ENCODE measurements at regions not wholly inside any gene's neighbourhood (a gene's known extent, or its start where the extent isn't known, plus 50 kb on each side); places are given as distances from the start of the nearest gene placed in this dataset.

DNA sequence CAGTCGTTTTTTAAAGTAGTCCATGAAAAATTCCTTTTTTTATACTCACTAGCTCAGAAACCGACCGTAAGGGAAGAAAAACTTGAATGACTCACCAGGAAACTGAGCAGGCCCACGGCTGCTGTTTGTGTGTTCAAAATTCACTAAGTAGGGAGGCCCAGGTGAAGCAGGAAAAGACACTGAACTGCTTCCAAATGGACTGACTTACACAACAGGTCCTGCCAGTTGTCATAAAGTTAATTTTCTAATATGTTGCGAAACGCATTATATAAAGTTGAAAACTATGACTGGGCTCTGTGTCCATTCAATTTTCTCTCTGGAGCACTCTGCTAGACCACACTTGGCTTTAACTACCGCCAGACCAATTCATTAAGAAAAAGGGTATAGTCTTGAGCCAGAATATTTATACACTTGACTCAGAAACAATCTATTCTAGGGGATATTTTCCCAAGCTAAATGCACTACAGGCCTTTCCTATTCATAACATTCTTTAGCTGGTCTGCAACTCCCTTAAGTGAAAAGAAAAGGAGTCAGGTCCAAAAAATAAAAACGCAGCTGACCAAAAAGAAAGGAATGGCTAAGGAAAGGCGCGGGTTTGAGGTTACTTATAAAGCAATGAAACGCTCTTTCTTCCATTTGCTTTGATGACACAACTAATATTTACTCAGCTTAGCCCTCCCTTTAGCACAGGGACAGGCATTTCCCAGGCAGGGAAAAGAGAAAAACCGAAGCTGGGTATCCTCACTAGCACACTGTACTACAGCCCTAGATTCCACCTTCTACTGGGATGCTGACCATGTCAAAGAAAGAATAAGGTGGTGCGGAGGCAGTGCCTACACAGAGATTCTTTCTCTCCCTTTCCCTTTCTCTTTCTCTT, 306.3 kb upstream of the ESRRG start:
- no peak for DNase-seq

DNA sequence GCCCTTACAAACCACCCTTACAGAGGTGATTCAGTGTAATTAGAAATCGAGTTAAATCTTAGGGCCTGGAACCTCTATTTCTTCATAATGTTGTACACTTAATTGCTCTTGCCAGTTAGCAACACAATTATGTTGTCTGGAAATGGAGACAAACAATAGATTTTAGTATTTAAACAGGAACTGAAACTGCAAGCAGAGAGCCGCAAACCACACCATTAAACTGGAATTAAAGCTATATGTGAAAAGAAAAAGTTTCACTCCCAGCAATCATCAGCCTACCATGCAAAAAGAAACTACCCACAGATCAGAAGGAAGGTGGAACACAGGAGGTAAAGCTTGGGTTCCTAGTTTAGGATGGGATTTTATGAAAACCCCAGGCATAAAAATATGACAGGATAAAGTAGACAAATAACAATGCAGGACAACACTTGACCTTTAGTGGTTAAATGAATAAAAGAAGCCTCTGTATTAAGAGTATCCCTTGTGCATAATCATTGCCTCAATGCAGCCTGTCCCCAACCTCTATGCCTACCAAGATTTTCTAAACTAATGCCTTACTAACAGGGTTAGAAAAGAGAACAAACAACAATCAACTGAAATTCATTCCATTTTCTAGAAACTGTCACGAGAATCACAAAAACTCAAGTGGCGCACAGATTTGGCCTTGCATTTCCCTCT, 304.3 kb upstream of the ESRRG start:
- DNase-seq, result no peak

DNA sequence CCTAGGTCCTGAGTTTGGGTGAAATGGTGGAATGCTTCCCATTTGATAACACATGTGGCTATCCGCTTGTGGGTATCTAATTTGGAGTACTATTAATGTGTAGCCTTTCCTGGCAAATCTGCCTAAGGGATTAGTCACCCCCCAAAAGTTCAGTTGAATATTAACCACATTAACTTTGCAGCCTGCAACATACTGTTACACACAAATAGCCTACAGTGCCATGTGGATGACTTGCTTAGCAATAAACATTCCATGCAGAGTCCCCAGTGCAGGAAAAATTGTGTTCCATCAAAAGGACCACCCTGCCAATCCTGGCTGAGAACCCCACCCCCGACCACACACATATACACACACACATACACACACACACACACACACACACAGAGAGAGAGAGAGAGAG, 303.3 kb upstream of the ESRRG start:
- no peak for DNase-seq

DNA sequence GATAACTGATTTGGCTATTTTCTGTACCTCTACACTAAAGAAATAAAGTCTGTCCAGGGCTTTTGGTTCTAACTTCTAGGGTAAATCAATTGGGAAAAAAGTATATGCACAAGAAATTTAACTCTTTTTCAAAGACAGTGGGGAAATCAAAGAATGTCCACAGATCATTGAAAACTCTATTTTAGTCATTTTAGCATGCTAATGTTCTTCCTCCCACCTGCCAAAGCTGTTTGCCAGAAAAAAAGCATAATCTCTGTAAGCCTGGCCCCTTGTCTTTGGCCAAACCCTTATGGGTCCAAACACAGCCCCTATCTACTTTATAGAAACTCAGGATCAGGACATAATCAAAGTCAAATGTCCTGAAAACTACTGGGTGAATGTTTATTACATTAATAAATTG, 302.2 kb upstream of the ESRRG start:
- no peak for DNase-seq

DNA sequence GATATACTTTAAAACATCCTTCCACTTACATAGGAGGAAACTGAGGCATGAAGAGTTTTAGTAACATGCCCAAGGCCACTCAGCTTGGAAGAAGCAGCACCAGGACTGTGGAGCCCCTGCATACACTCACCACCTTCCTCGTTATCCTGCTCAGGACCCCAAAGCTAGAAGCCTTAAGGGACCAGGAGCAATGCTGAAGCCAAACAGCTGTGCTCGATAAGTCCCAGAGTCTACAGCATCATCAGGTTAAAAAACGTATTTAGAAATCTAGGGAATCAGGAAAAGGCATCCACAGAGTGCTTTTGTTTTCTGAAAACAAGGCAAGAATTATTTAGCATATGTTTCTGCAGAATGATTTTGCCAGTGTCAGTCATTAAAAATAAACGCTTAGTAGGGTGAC, 301.7 kb upstream of the ESRRG start:
- no peak for DNase-seq

DNA sequence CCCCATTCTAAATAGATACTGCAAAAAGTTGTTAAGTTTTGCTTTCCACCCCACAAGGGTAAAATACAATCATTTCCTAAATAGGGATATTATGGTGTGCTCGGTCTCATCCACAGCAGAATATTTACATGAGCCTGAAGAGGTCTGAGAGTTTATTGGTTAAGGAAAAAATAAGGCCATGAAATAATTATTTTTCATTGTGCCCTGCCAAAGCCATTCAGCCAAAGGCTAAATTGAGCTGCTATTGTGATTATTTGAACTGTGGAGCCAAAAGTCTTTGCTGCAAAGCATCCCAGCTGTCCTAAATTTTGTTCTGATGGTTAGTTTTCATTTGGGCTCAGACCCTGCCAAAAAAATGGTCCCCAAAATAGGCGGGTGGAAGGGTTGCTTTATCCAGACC, 298.7 kb upstream of the ESRRG start:
- no peak for DNase-seq

DNA sequence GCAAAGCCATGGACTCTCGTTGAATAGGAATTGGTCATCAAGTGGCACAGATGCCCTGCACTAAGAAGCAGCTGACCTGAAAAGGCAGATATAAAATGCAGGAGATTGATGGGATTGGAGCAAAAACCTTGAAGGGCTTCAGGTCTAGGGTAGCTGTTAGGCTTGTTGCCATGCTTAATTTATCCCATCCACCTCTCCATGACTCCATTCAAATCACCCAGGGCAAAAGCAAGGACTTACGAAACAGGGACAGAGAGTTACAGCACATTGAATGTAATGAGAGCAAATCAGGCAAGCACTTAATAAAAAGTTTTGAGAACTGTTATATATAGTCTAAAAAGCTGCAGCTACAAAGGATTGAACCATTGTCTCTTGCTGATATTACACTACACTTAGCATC, 298.2 kb upstream of the ESRRG start:
- DNase-seq, result no peak

DNA sequence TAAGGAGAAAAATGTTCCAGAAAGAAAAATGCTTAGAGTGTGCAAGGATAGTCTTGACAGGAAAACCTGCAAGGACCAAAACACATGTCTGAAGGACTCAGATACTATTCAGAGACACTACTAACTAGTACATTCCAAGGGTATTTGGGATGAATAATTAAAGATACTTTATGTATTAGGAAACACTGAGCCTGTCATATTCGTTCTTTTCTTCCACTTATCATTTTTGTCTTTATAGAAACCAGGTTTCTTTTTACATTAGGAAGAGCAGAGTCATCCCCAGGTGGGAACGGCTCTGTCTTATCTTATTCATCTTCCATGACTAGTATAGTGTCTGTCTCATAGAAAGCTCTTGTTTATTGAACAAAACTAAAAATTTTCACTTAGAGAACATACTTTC, 296.2 kb upstream of the ESRRG start:
- DNase-seq, result no peak

DNA sequence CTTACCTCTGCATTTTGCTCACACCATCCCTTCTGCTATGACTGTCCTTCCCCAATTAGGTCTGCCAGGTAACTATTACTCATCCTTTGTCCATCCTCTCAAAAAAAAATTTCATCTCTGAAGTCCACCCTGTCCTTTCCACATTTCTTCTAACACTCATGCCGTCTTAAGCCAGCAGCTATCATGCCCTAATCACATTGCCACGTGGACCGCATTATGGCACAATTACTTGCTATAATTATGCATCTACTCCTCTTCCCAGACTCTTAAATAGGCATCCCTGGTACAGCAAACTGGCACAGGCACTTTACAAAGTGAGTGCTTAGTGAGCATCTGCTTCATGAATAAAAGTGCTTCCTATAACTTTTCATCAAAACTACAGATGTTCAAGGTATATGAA, 295.4 kb upstream of the ESRRG start:
- no peak for DNase-seq

DNA sequence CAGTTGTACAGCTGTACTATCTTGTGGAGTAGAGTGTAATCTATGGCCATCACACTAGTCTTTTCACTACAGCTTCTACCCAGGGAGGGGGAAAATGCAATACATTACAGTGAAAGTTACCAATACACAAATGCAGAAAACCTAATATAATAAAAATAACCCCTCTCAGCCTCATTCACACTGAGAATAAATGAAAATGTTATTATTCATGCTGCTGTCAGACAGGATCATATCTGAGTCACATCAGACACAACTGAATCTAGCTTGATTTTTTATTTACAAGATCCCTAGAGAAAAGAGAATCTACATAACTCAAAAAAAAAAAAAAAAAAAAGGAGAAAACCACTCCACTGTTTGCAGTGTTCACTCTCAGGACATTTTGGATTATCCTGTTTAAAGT, 293.9 kb upstream of the ESRRG start:
- no peak for DNase-seq

DNA sequence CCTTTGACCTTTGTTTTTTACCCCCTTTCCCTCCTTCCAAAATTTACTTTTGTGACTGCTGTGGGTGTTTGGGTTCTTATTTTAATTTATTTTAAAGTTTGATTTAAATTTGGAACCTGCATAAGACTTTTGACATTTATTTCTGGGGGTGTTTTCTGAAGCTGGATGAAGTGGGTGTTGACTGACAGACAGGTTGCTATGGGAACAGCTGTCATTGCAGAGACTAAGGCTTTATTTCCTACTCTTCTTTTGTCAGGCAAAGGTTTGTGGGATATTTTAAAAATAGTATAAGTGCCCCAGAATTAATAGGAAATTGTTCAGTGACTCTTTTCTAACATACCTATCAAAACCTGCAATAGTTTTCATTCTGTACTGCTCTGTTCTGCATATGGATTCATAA, 290.8 kb upstream of the ESRRG start:
- no peak for DNase-seq

DNA sequence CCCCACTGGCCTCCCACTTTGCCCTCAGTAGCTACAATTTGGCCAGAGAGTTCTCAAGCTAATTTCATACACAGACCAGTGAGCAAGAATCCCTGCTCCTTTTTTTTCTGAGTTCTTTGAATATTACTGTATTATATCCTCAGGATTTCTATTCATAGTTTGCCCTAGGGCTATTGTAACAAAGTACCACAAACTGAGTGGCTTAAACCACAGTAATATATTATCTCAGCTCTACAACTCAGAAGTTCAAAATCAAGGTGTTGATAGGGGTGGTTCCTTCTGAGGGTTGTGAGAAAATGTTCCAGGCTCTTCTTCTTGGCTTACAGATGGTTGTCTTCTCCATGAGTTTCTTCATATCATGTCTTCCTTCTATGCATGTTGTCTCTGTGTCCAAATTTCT, 289.4 kb upstream of the ESRRG start:
- DNase-seq, result no peak

DNA sequence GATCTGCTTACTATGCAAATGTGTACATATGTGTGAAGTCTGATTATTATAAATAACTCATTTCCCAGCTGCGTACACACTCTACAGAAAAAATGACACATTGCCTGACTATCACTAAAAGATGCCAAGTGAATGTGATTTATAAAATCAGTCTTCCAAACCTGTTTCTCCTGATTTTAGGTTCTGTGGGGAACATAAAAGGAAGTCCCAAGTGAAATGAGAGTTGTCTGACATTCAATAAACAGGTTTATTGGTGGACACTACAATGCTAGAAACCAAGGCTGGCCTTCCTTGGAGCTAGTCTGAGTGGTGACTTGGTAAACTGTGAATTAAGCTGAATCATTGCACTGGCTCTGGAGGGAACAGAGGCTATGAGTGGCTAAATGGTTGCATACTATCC, 287.9 kb upstream of the ESRRG start:
- no peak for DNase-seq

DNA sequence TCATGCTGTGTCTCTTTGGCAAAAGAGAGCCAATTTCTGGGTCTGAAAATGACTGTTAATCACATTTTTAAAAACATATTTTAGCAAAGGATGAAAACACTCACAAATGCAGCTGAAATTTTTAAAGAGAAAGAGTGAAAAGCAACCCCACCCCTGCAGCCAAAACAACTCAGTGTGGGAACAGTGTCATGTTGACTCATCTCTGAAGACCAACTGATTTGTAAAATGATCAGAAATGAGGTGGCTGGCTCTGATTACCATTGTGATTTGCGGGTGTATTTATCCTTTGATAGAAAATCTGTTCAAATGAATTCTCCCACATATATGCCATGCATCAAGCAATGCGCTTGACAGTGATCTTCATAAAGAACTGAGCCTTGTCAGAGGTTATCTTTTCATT, 287.0 kb upstream of the ESRRG start:
- no peak for DNase-seq

DNA sequence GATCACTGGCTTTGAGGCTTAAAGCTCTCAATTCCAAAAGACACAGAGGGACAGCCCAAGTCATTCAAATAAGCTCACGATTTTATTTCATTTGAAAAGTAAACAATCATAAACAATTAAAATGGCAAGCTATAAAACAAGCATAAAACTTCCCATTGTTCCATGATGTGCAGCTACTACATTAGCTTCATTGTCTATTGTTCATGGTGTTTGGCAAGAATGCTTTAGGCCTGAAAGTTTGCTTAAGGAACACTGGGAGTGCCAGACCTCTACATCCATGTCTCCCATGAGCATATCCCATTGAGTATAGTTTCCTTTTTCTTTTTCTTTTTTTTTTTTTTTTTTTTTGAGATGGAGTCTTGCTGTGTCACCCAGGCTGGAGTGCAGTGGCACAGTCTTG, 286.1 kb upstream of the ESRRG start:
- DNase-seq, result no peak

DNA sequence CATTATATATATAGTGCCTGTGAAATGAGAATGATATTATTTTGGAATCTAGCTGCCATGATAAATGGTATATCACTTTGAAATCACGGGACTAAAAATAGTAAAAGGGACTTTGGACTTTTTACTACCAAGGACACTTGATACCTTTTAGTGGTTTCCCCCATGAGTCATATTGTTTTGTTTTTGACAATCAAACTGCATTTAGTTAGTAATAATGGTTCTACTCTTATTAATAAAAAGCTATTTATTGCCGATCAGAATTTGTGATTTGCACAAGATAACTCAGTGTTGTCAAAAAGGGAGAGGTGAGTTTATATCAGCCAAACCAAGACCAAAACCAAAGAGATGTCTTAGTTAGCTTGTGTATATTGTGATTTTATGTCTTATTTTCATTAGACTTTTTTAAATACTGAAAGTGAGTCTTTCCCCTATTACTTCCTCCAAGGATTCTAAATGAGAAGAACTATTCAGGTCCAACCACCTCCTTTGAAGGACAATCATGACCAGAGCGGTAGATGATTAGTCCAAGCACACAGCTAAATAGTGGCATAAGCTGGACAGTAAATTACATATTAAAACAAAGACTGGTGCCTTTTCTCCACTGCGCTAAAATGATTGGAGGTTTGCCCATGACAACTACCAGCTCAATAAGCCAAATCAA, 281.7 kb upstream of the ESRRG start:
- no peak for DNase-seq

DNA sequence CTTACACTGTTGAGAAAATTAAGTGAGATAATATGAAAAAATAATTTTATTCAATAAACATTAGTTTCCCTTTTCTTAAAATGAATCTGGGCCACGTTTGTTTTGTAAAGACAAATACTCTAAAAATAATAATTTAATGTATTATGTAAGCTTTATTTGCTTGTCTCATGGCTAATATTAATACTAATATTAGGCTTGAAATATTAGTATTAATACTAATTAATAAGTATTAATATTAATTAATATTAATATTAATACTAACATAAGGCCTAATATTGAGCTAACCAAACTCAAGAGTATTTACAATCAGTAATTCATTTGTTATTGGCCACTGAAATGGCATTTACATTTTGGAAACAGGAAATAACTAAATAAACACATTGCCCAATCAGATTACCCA, 280.1 kb upstream of the ESRRG start:
- DNase-seq, result no peak

DNA sequence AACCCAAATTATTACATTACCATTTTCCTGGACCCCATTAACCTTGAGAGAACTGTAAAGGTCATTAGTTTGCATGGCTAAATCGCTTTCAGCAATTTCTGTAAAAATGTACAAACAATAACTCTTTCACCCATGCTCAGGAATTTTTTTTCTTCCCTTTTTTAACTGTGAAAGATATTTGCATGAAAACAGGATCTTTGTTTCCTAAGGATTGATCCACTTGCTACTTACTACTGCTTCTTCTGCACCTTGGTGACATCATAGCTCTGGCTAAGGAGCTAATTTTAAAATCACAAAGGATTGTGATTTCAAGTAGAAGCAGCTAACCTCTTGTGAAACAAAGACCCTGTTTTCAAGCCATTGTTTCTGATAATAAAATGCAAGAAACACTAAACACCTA, 274.6 kb upstream of the ESRRG start:
- DNase-seq, result no peak

DNA sequence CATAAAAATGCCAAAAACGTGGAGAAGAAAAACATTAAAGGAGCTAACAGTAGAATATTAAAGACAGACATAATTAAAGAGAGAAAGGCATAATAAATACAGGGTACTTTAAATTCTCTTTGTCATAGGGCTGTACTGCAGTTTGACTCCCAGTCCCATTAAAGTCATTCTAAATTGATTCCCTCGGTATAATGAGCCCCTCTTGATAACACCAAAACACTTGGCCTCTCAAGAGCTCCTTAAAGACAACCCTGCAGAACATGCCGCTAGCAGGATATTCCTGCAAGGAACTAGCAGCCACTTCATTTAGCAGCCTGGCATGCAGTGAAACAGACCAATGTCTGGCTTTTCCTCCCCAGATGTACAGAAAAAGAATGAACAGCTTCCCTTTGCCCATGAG, 273.8 kb upstream of the ESRRG start:
- peak; percentile 81 for DNase-seq

DNA sequence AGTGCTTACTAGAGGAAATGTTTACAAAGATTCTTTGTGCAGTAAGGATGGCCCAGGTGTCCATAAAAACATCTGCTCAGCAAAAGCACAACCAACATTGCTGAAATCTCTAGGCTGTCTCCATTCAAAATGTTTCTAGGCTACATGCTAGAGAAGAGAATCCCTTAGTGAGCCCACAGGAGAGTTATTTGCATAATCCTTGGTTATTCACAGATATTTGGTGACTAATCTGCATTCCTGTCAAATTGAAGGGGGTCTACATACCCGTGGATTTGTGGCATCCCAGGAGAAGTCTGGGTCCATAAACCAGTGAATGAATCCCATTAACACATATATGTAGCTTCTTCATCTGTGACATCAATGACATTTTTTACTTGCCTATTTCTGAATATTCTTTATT, 261.3 kb upstream of the ESRRG start:
- DNase-seq, result no peak

DNA sequence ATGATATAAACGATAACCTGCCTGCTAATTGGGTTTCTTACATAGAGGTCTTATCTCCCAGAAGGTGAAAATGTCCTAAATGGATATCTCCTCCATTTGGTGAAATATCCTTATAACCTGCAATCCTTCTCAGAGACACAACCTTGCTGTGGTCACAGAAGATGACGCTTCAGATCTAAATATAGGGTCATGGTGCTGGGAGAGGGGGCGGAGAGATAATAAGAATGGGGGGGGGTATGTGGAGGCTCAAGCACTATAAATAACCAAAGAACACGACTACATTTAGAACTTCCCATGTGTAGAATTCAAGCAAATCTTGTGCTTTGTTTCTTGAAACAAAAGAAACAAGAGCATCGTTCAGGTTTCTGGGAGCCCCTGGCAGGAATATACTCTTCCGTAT, 260.6 kb upstream of the ESRRG start:
- no peak for DNase-seq

DNA sequence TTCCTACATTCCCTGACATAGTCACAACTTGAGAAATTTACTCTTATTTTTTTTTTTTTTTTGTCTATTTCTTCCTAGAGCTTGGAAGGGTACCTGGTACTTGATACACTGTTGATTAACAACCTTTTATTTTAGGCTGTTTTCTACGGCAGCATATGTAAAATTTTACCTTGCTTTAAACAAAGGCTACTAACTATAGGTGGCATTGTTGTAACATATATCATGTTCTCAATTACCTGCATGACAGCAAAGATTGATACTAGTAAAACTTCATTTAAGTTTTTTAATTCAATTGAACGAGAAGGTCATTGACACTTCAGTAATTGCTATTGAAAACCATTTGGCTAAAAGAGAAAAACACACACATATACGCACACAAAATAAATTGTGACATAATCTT, 238.3 kb upstream of the ESRRG start:
- no peak for DNase-seq

DNA sequence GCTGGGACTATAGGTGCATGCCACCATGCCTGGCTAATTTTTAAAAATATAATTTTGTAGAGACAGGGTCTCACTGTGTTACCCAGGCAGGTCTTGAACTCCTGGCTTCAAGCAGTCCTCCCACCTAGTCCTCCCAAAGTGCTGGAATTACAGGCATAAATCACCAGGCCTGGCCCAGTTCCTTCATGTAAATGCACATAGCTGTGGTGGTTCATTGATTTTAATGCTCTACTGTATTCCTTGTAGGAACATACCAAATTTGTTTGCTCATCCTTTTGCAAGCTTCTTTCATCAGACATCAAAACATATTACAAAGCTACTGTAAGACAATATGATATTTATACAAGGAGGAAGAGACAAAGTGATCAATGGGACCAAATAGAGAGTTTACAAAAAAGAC, 237.5 kb upstream of the ESRRG start:
- DNase-seq, result no peak

DNA sequence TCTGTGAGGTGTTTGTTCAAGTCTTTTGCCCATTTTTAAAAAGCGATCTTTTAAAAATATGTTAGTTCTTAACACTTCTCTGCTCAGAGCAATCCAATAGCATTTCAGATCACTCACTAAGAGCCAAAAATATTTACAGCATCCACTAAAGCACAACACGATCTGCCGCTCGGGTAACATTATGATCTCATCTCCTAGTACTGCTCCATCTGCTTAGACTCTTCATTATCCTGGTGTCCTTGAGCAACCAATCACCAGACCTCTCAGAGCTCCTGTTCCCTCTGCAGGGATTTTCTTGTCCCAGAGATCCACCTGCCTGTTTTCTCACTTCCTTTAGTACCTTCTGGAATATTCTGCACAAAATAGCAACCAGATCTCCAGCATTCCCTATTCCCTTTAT, 235.3 kb upstream of the ESRRG start:
- no peak for DNase-seq
